ENCODE measurements at regions not wholly inside any gene's neighbourhood (a gene's known extent, or its start where the extent isn't known, plus 50 kb on each side); places are given as distances from the start of the nearest gene placed in this dataset.
"Not testable (repeated sequence)": the region's sequence is repeated elsewhere in the genome, so short reads cannot be mapped to it uniquely, and the experiment has no call there.

DNA sequence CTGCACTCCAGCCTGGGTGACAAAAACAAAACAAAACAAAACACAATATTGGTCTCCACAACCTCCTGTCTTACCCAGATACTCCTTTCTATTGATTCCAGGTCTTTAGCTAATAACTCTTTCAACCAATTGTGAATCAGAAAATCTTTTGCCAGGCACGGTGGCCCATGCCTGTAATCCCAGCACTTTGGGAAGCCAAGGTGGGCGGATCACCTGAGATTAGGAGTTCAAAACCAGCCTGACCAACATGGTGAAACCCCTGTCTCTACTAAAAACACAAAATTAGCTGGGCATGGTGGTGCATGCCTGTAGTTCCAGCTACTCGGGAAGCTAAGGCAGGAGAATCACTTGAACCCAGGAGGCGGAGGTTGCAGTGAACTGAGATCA, 88.5 kb upstream of the METTL9 start:
- H3K36me3 ChIP-seq (ENCODE audit: insufficient read depth); H3K4me3 ChIP-seq (ENCODE audit: low read depth, low read length); H3K27ac ChIP-seq (ENCODE audit: low read depth); H3K4me1 ChIP-seq (ENCODE audit: insufficient read depth); DNase-seq (ENCODE audit: extremely low spot score): not testable (repeated sequence)
- WGBS: 87% methylated on average over 4 of the region's 4 CpGs

- not testable (repeated sequence) for H3K4me1 ChIP-seq (ENCODE audit: insufficient read depth); H3K4me3 ChIP-seq (ENCODE audit: low read depth, low read length); H3K36me3 ChIP-seq (ENCODE audit: insufficient read depth); DNase-seq (ENCODE audit: extremely low spot score)
- 54% methylated on average over 29 of the region's 29 CpGs for WGBS
- H3K27ac ChIP-seq (ENCODE audit: low read depth): peak overlapping the region; percentile 67
Measured at GRCh38 chr16:21511315-21512210, 87.8 kb upstream of the METTL9 start.

DNA sequence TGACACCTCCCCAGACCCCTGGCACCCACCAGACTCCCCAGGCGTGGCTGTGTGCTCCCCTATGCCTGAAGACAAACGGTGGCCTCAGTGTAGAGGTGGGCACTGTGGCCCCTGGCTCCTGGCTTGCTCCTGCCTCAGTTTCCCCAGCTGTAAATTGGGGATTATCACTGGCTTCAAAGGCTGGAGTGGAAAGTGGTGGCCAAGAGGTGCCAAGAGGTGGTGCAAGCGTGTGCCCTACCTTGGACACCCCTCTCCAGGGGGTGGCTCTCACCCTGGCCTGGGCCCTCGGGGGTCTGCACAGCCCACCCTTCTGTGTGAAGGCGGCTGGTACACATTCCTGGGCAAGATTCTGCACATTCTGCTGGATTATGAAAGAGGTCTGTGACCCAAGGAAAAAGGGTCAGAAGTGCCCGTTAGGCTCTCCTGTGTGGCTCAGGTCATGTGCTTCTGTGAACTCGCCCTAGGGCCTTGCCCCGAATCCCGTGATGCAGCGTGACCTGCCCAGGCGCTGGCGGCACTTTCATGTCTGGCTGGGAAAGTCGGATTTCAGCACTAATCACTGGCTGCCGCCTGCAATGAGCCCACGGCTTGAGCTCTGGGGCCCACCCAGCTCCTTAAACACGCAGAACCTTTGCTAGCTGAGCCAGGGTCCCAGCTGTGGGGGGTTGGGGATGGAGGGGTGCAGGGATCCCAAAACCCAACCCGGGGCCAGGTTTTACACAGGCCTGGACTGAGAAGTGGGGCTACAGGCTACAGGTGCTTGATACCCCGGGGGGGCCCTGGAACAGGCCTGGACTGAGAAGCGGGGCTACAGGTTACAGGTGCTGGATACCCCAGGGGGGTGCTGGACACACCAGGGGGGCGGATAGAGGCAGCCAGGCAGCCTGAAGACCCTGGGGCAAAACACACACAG, 86.8 kb upstream of the METTL9 start:
- not testable (repeated sequence) for H3K4me3 ChIP-seq (ENCODE audit: low read depth, low read length); DNase-seq (ENCODE audit: extremely low spot score); H3K27ac ChIP-seq (ENCODE audit: low read depth); H3K4me1 ChIP-seq (ENCODE audit: insufficient read depth); H3K36me3 ChIP-seq (ENCODE audit: insufficient read depth)
- WGBS: 73% methylated on average over 20 of the region's 20 CpGs

- not testable (repeated sequence) for H3K4me1 ChIP-seq (ENCODE audit: insufficient read depth); H3K27ac ChIP-seq (ENCODE audit: low read depth); DNase-seq (ENCODE audit: extremely low spot score); H3K4me3 ChIP-seq (ENCODE audit: low read depth, low read length); H3K36me3 ChIP-seq (ENCODE audit: insufficient read depth)
- WGBS: 40% methylated on average over 9 of the region's 9 CpGs
Measured at GRCh38 chr16:21513337-21513741, 86.0 kb upstream of the METTL9 start.

- DNase-seq (ENCODE audit: extremely low spot score); H3K4me1 ChIP-seq (ENCODE audit: insufficient read depth); H3K27ac ChIP-seq (ENCODE audit: low read depth); H3K4me3 ChIP-seq (ENCODE audit: low read depth, low read length); H3K36me3 ChIP-seq (ENCODE audit: insufficient read depth): not testable (repeated sequence)
- WGBS: 61% methylated on average over 18 of the region's 18 CpGs
Measured at GRCh38 chr16:21513812-21514473, 85.4 kb upstream of the METTL9 start.

GRCh38 chr16:21514474-21514840, 84.9 kb upstream of the METTL9 start:
- not testable (repeated sequence) for H3K4me1 ChIP-seq (ENCODE audit: insufficient read depth); H3K27ac ChIP-seq (ENCODE audit: low read depth); H3K4me3 ChIP-seq (ENCODE audit: low read depth, low read length); DNase-seq (ENCODE audit: extremely low spot score); H3K36me3 ChIP-seq (ENCODE audit: insufficient read depth)
- WGBS: 39% methylated on average over 14 of the region's 14 CpGs

- H3K4me3 ChIP-seq (ENCODE audit: low read depth, low read length); H3K27ac ChIP-seq (ENCODE audit: low read depth); H3K36me3 ChIP-seq (ENCODE audit: insufficient read depth); H3K4me1 ChIP-seq (ENCODE audit: insufficient read depth); DNase-seq (ENCODE audit: extremely low spot score): not testable (repeated sequence)
- 56% methylated on average over 8 of the region's 9 CpGs for WGBS
Measured at GRCh38 chr16:21516705-21517040, 82.7 kb upstream of the METTL9 start.

- not testable (repeated sequence) for H3K27ac ChIP-seq (ENCODE audit: low read depth); H3K4me1 ChIP-seq (ENCODE audit: insufficient read depth); DNase-seq (ENCODE audit: extremely low spot score); H3K36me3 ChIP-seq (ENCODE audit: insufficient read depth); H3K4me3 ChIP-seq (ENCODE audit: low read depth, low read length)
- 78% methylated on average over 10 of the region's 10 CpGs for WGBS
Measured at GRCh38 chr16:21517263-21517662, 82.1 kb upstream of the METTL9 start.

DNA sequence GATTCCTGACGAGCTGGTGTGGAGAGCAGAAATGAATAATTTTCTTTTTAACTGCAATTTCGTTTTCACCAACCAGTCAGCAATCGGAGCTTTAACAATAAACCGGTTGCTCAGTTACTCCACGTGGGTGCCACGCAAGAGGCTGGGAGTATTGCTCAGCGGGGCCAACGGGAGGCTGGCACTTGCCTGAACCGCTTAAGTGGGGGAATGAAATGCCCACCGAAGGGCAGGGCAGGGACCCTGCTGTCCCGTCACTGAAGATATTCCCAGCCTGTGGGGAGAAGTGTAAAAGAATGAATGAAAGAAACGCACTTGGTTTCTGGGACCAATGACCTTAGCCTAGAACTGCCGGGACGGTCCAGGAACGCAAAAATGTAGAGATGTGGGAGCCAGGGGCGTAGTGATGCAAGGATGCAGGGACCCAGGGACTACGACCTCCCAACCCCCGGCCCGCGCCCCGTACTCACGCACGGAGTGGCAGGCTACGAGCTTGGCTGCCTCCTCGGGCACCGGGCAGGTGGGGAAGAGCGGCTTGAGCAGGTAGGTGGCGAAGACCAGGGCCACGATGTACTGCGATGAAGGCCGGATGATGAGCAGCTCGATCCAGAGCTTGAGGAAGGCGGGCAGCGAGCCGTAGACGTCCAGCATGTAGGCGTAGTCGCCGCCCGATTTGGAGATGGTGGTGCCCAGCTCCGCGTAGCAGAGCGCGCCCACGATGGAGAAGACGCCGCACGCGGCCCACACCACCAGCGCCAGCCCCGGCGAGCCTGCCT, 79.8 kb upstream of the METTL9 start:
- H3K4me1 ChIP-seq (ENCODE audit: insufficient read depth); DNase-seq (ENCODE audit: extremely low spot score); H3K27ac ChIP-seq (ENCODE audit: low read depth); H3K36me3 ChIP-seq (ENCODE audit: insufficient read depth): not testable (repeated sequence)
- H3K4me3 ChIP-seq (ENCODE audit: low read depth, low read length): peak overlapping the region; percentile 54
- under 1% methylated on average over 49 of the region's 52 CpGs for WGBS

- H3K27ac ChIP-seq (ENCODE audit: low read depth): peak overlapping the region; percentile 72
- H3K4me3 ChIP-seq (ENCODE audit: low read depth, low read length): peak overlapping the region; percentile 54
- not testable (repeated sequence) for H3K4me1 ChIP-seq (ENCODE audit: insufficient read depth); H3K36me3 ChIP-seq (ENCODE audit: insufficient read depth)
- DNase-seq (ENCODE audit: extremely low spot score): peak; percentile 89
- 4% methylated on average over 99 of the region's 101 CpGs for WGBS
Measured at GRCh38 chr16:21520134-21521047, 79.0 kb upstream of the METTL9 start.

- not testable (repeated sequence) for H3K4me1 ChIP-seq (ENCODE audit: insufficient read depth); DNase-seq (ENCODE audit: extremely low spot score); H3K4me3 ChIP-seq (ENCODE audit: low read depth, low read length); H3K27ac ChIP-seq (ENCODE audit: low read depth); H3K36me3 ChIP-seq (ENCODE audit: insufficient read depth)
- 52% methylated on average over 7 of the region's 8 CpGs for WGBS
Measured at GRCh38 chr16:21521048-21521389, 78.4 kb upstream of the METTL9 start.

DNA sequence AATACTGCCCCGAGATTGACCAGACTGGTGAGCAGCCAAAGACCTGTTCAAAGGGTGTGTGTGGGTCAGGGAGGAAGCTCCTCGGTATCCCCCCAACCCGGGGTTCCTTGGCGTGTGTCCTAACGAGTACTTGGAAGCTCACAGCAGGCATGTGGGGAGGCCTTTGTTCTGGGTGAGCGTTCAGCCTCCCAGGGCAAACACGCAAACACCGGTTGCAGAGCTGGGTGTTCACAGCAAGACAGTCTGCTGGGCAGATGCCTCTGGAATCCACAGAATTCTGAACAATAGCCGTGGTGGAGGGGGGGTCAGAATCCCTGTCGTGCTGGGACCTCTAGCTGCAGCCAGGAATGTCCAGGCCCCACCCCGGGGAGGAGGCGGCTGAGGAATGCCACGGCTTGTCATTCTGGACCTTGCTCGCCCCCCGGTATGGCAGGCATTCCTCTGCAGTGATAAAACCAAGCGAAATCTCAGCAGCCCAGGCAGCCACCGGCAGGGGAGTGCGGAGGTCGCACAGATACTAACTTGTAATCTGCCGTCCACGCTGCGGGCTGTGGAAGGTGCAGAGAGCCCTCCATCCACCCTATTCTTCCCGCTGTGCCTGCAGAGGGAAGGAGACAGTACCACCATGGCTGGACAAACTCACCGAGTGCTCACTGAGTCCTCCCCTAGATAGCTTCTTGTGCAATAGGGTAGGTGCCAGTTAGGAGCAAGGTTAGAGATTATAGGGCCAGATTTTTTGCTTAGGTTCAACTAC, 77.8 kb upstream of the METTL9 start:
- not testable (repeated sequence) for H3K4me3 ChIP-seq (ENCODE audit: low read depth, low read length); H3K27ac ChIP-seq (ENCODE audit: low read depth); H3K4me1 ChIP-seq (ENCODE audit: insufficient read depth); DNase-seq (ENCODE audit: extremely low spot score); H3K36me3 ChIP-seq (ENCODE audit: insufficient read depth)
- 20% methylated on average over 24 of the region's 24 CpGs for WGBS
